ENCODE measurements at regions not wholly inside any gene's neighbourhood (a gene's known extent, or its start where the extent isn't known, plus 50 kb on each side); places are given as distances from the start of the nearest gene placed in this dataset.

- no peak for TF ChIP-seq CTCF (IDR thresholded peaks at IDR 0.05)
- TF ChIP-seq POLR2A (IDR thresholded peaks at IDR 0.05) = no peak
These were observed 317.9 kb upstream of the FTMT start for GRCh38 chr5:121533814-121534213.

Measured in heart left ventricle (tissue), 13 donors.